ENCODE measurements at regions not wholly inside any gene's neighbourhood (a gene's known extent, or its start where the extent isn't known, plus 50 kb on each side); places are given as distances from the start of the nearest gene placed in this dataset.

DNA sequence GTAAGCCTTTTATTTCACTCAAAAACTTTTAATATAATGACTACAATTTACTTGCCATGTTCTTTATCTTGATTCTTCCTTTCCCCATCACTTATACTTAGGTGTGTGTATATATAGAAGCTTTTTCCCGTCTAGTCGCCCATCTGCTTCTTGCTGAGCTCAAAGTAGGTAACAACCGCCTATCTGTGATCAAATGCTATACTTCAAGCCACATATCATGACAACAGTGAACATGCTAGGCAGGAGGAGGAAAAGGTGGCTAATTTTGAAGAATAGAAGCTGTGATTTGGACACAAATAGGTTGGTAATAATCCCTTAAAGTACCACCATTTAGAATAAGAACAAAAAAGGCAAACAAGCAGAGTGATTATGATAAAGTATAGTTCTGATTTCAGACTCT is 367.3 kb upstream of the CHRM2 start:
- DNase-seq (ENCODE audit: insufficient read length, low spot score) (no peak), FAIRE-seq (no peak)
- TF ChIP-seq, protein P1, sequence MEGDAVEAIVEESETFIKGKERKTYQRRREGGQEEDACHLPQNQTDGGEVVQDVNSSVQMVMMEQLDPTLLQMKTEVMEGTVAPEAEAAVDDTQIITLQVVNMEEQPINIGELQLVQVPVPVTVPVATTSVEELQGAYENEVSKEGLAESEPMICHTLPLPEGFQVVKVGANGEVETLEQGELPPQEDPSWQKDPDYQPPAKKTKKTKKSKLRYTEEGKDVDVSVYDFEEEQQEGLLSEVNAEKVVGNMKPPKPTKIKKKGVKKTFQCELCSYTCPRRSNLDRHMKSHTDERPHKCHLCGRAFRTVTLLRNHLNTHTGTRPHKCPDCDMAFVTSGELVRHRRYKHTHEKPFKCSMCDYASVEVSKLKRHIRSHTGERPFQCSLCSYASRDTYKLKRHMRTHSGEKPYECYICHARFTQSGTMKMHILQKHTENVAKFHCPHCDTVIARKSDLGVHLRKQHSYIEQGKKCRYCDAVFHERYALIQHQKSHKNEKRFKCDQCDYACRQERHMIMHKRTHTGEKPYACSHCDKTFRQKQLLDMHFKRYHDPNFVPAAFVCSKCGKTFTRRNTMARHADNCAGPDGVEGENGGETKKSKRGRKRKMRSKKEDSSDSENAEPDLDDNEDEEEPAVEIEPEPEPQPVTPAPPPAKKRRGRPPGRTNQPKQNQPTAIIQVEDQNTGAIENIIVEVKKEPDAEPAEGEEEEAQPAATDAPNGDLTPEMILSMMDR (IDR thresholded peaks at IDR 0.05; ENCODE audit: insufficient read depth, missing control alignments) = no peak

DNA sequence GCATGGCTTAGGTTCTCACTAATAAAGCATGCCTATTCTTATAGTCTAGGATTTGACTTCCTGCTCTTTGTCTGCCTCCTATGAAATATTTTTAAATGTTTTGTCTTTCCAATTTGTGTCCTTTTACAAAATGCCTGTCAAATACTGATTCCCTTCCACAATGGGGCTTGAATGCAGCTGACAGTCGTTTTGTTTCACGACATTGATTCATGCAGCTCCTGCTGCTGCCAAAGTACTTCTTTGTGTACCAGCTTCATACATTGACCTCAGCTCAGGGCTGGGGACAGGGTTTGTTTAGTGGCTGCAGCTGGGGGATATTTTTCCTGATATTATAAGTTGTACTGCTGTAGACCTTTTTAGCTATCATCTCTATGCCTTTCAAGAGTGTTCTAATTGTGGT is 371.9 kb upstream of the CHRM2 start:
- TF ChIP-seq, protein P1 (IDR thresholded peaks at IDR 0.05; ENCODE audit: insufficient read depth, missing control alignments) = no peak
- no peak for FAIRE-seq
- no peak for DNase-seq (ENCODE audit: insufficient read length, low spot score)

DNA sequence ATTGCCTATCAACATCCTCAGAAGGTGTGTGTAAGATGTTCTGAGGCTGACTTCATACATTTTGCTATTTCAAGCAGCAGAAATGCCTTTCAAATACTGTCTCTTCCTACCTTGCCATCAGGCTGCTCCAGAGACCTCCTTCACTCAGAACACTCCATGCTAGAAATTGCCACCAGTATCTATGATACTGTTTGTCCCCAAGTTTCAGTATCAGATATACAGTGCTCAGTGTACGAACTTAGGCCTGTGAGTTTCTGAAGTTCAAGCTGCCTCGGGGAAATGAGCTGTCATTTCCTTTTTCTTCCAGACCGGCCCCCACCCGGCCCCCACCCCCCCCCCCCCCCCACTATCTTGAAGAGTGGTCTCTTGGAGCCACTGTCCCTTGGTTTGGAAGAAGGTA is 373.4 kb upstream of the CHRM2 start:
- TF ChIP-seq, protein P1 (IDR thresholded peaks at IDR 0.05; ENCODE audit: insufficient read depth, missing control alignments) = no peak
- DNase-seq (ENCODE audit: insufficient read length, low spot score) (no peak), FAIRE-seq (no peak)

DNA sequence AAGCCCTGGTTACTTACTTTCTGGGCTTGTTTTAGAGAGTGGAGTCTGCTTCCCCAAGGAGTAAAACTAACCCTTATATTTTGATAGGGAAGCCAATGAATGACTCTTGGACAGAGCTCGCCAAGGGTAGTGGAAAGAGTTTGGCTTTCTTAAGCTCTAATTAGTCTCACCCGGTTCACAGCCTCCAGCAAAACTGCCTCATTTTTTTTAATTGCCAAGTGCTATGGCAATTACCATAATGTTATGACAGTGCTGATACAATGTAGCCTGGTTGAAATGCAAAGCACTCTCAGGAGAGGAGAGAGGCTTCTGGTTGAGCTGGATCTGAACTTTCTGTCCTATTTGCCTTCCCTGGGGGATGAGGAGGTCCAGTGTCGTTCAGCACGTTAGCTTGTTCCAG is 376.1 kb upstream of the CHRM2 start:
- FAIRE-seq (no peak), DNase-seq (ENCODE audit: insufficient read length, low spot score) (no peak)
- TF ChIP-seq, protein P1 (IDR thresholded peaks at IDR 0.05; ENCODE audit: insufficient read depth, missing control alignments) = no peak

DNA sequence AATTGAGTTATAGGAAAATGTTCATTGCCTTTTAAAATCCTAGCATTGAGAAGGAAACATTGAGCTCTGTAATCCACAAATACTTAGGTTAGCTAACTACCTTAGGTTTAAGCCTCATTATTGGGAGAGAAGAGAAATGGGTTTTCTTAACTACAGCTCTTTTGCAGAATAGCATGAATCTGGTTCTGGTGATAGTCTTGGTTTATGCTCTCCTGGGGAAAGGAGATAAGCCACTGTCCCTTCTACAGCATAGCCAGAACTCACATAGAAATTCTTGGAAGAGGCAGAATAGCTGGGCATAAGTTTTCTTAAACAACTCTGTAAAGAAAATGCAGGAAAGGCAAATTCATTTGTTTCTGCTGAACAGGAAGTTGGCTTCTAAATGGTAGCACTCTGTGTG is 378.6 kb upstream of the CHRM2 start:
- TF ChIP-seq, protein P1 (IDR thresholded peaks at IDR 0.05; ENCODE audit: insufficient read depth, missing control alignments) = no peak
- no peak for FAIRE-seq
- DNase-seq (ENCODE audit: insufficient read length, low spot score) = no peak

DNA sequence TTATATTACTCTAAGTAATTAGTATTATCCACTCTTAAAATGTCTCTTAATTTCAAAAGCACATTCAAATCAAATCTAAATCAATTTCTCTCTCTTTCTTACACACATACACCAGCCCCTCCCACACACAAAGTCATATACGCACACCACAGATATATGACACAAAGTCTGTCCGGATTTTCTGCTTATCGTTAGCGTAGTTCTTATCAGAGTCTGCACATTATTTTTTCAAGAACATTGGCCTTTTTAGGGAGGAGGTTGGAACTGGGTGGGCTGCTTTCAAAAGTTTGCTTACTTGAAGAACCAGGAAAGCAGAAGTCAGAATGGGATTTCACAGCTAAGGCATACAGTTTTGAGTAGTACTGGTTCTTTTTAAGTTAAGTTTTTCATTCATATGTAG is 387.6 kb upstream of the CHRM2 start:
- TF ChIP-seq, protein P1 (IDR thresholded peaks at IDR 0.05; ENCODE audit: insufficient read depth, missing control alignments) = no peak
- FAIRE-seq (no peak), DNase-seq (ENCODE audit: insufficient read length, low spot score) (no peak)

DNA sequence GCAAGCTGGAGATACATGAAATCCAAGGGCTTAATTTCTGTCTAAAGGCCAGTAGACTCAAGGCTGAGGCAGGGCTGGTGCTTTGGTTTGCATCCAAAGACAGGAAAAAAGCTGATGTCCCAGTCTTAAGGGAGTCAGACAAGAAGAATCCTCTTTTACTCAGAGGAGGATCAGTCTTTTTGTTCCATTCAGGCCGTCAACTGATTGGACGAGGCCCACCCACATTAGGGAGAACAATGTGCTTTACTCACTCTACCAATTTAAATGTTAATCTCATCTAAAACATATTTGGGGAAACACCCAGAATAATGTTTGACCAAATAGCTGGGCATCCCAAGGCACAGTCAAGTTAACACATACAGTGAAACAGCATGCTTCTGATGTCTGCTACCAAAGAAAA is 388.5 kb upstream of the CHRM2 start:
- FAIRE-seq = no peak
- TF ChIP-seq, protein P1 (IDR thresholded peaks at IDR 0.05; ENCODE audit: insufficient read depth, missing control alignments) = no peak
- DNase-seq (ENCODE audit: insufficient read length, low spot score) = no peak

Data from D721Med (cell line).